Parathyroid adenoma (tissue), 2 donors: ENCODE measurements at regions not wholly inside any gene's neighbourhood (a gene's known extent, or its start where the extent isn't known, plus 50 kb on each side); places are given as distances from the start of the nearest gene placed in this dataset.

Experiments
- H2AFZ ChIP-seq: fragments of 300-600 bp; sonication (generic); one replicate; pipeline ENCODE4 v1.7.0; 2017; ENCODE audit warnings: antibody characterized with exemption, mild to moderate bottlenecking
- H3K27ac ChIP-seq: fragments of 300-600 bp; sonication (generic); one replicate; pipeline ENCODE4 v1.7.0; 2017
- H3K27me3 ChIP-seq: fragments of 300-600 bp; sonication (generic); one replicate; pipeline ENCODE4 v1.7.0; 2017; ENCODE audit warnings: low read length; ENCODE audit not compliant: control insufficient read depth, insufficient read depth
- H3K36me3 ChIP-seq: fragments of 300-600 bp; sonication (generic); one replicate; pipeline ENCODE4 v1.7.0; 2017; ENCODE audit warnings: low read length; ENCODE audit not compliant: control insufficient read depth, insufficient read depth
- H3K4me1 ChIP-seq: fragments of 300-600 bp; sonication (generic); one replicate; pipeline ENCODE4 v1.7.0; 2017; ENCODE audit warnings: control low read depth
- H3K4me2 ChIP-seq: fragments of 300-600 bp; sonication (generic); one replicate; pipeline ENCODE4 v1.7.0; 2017; ENCODE audit warnings: low read length
- H3K4me3 ChIP-seq: fragments of 300-600 bp; sonication (generic); one replicate; pipeline ENCODE4 v1.7.0; 2017; ENCODE audit warnings: low read depth, low read length
- H3K79me2 ChIP-seq: fragments of 300-600 bp; sonication (generic); one replicate; pipeline ENCODE4 v1.7.0; 2017; ENCODE audit warnings: control low read depth
- H3K9ac ChIP-seq: fragments of 300-600 bp; sonication (generic); one replicate; pipeline ENCODE4 v1.7.0; 2017; ENCODE audit warnings: mild to moderate bottlenecking
- H3K9me3 ChIP-seq: fragments of 300-600 bp; sonication (generic); one replicate; pipeline ENCODE4 v1.7.0; 2017; ENCODE audit warnings: low read length; ENCODE audit not compliant: control insufficient read depth
- TF ChIP-seq, protein P1 (sequence below): fragments of 300-600 bp; sonication (generic); IDR thresholded peaks from one replicate; pipeline ENCODE4 v1.7.0; 2017; ENCODE audit warnings: antibody characterized with exemption, mild to moderate bottlenecking
- donor health status: primary hyperparathyroidism.

DNA sequence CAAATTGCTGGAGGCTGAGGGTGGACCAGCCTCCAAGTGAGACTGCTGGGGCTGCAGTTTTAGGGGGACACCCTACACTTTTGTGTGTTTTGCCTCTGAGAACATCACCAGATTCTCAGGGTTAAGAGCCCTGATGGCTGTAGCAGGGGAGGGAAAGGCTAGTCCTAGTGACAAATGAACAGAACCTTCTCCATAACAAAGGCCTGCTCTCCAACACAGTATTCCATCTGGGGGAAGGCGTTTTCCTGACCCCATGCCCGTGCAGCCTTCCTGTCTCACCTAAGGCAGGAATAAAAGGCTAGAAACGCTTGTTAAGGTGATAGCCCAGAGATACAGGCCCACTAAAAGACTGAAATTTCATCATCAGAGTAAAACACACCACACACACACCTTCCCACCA lies 50.2 kb upstream of the NSMCE3 start:
- Histone ChIP-seq H3K9me3 (no peaks in the 10 kb centered on the region), H3K27ac (no peak overlapping the region), H3K27me3 (no peaks in the 10 kb centered on the region), H3K36me3 (no peaks in the 10 kb centered on the region), H3K4me1 (no peaks in the 10 kb centered on the region), H2AFZ (no peak overlapping the region), H3K79me2 (no peaks in the 10 kb centered on the region), H3K4me3 (no peak overlapping the region), H3K9ac (no peak overlapping the region), H3K4me2 (no peak overlapping the region)
- TF ChIP-seq, protein P1, sequence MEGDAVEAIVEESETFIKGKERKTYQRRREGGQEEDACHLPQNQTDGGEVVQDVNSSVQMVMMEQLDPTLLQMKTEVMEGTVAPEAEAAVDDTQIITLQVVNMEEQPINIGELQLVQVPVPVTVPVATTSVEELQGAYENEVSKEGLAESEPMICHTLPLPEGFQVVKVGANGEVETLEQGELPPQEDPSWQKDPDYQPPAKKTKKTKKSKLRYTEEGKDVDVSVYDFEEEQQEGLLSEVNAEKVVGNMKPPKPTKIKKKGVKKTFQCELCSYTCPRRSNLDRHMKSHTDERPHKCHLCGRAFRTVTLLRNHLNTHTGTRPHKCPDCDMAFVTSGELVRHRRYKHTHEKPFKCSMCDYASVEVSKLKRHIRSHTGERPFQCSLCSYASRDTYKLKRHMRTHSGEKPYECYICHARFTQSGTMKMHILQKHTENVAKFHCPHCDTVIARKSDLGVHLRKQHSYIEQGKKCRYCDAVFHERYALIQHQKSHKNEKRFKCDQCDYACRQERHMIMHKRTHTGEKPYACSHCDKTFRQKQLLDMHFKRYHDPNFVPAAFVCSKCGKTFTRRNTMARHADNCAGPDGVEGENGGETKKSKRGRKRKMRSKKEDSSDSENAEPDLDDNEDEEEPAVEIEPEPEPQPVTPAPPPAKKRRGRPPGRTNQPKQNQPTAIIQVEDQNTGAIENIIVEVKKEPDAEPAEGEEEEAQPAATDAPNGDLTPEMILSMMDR, result no peak
